Fibroblast of lung (primary cell): ENCODE measurements at regions not wholly inside any gene's neighbourhood (a gene's known extent, or its start where the extent isn't known, plus 50 kb on each side); places are given as distances from the start of the nearest gene placed in this dataset.
A peak's percentile ranks its signal among the peaks of the same experiment; 100 is the strongest.

Experiments used
- DNase-seq, 2 donors: peaks; one replicate each; pipeline versions ENCODE4 v3.0.0 to v3.0.0-alpha.2; 2010; ENCODE audit warnings: low read depth in 2 of 2
- H2AFZ ChIP-seq: 2 replicates; pipeline ENCODE4 v1.5.1; 2012; ENCODE audit warnings: low read length, control low read depth, inconsistent platforms
- H3K27ac ChIP-seq: 2 replicates; pipeline ENCODE4 v1.5.1; 2011; ENCODE audit warnings: low read length, control low read depth; ENCODE audit not compliant: insufficient read depth
- H3K27me3 ChIP-seq: 2 replicates; pipeline ENCODE4 v1.5.1; 2011; ENCODE audit warnings: mild to moderate bottlenecking, low read length; ENCODE audit not compliant: control insufficient read depth, insufficient read depth
- H3K36me3 ChIP-seq: 2 replicates; pipeline ENCODE4 v1.5.1; 2011; ENCODE audit warnings: low read length; ENCODE audit not compliant: control insufficient read depth, insufficient read depth
- H3K4me1 ChIP-seq: 2 replicates; pipeline ENCODE4 v1.5.1; 2011; ENCODE audit warnings: low read length; ENCODE audit not compliant: control insufficient read depth, insufficient read depth; ENCODE audit errors: extremely low read depth
- H3K4me2 ChIP-seq: 2 replicates; pipeline ENCODE4 v1.5.1; 2011; ENCODE audit warnings: low read length, control low read depth; ENCODE audit not compliant: insufficient read depth; ENCODE audit errors: extremely low read depth
- H3K4me3 ChIP-seq, 4 experiments: fragments of 200-600 bp in 1 of 4; sonication (generic) in 1 of 4; replicated peaks in 1 of 4; 2 replicates each; pipeline ENCODE4 v1.5.1; 2011 to 2016; ENCODE audit warnings: low read length in 4 of 4, low read depth in 3 of 4, mild to moderate bottlenecking in 3 of 4, control low read depth in 2 of 4, inconsistent platforms in 1 of 4, mixed read lengths in 1 of 4; ENCODE audit not compliant: insufficient read depth in 1 of 4; ENCODE audit errors: control extremely low read depth in 1 of 4
- H3K79me2 ChIP-seq: 2 replicates; pipeline ENCODE4 v1.5.1; 2012; ENCODE audit warnings: mild to moderate bottlenecking, low read length, inconsistent platforms; ENCODE audit not compliant: control insufficient read depth, insufficient read depth
- H3K9ac ChIP-seq: 2 replicates; pipeline ENCODE4 v1.5.1; 2011; ENCODE audit warnings: mild to moderate bottlenecking, low read length, control low read depth; ENCODE audit not compliant: insufficient read depth
- H3K9me3 ChIP-seq: 2 replicates; pipeline ENCODE4 v1.5.1; 2012; ENCODE audit warnings: low read depth, low read length; ENCODE audit not compliant: control insufficient read depth, insufficient read depth
- H4K20me1 ChIP-seq: 2 replicates; pipeline ENCODE4 v1.5.1; 2011; ENCODE audit warnings: low read length; ENCODE audit not compliant: control insufficient read depth, insufficient read depth; ENCODE audit errors: extremely low read depth
- CTCF ChIP-seq, 2 donors: IDR thresholded peaks in 1 of 2; conservative IDR thresholded peaks in 1 of 2; 1 replicate in 1 of 2; 2 replicates in 1 of 2; pipeline ENCODE4 v1.5.1; 2011 to 2012; ENCODE audit warnings: low read length in 2 of 2, control low read depth in 1 of 2, inconsistent platforms in 1 of 2, low read depth in 1 of 2, mild to moderate bottlenecking in 1 of 2
- EZH2 ChIP-seq: IDR thresholded peaks from 2 replicates; pipeline ENCODE4 v1.5.1; 2012; ENCODE audit warnings: low read length, control low read depth, mild to moderate bottlenecking; ENCODE audit errors: missing control alignments

GRCh38 chr6:28634411-28634760 lies 108.7 kb downstream of the GPX5 start:
- Histone ChIP-seq H2AFZ (peak overlapping the region; percentile 38), H3K79me2 (no peaks in the 10 kb centered on the region), H3K27me3 (peaks cover 8% of the 10 kb centered on the region), H3K9ac (no peak overlapping the region), H4K20me1 (no peaks in the 10 kb centered on the region), H3K4me3 (peak overlapping the region; percentile 16 to 71 (median 37)), H3K36me3 (no peaks in the 10 kb centered on the region), H3K4me1 (peaks cover 3% of the 10 kb centered on the region), H3K27ac (no peak overlapping the region), H3K4me2 (peak overlapping the region; percentile 69), H3K9me3 (no peaks in the 10 kb centered on the region)
- DNase-seq = no peak
- no peak for TF ChIP-seq CTCF (conservative IDR thresholded peaks at IDR 0.05 in 1 of 2, IDR thresholded peaks at IDR 0.05 in 1 of 2; ENCODE audit: low read depth in 1 of 2, low read length in 2 of 2)
- TF ChIP-seq EZH2 = no peak

DNA sequence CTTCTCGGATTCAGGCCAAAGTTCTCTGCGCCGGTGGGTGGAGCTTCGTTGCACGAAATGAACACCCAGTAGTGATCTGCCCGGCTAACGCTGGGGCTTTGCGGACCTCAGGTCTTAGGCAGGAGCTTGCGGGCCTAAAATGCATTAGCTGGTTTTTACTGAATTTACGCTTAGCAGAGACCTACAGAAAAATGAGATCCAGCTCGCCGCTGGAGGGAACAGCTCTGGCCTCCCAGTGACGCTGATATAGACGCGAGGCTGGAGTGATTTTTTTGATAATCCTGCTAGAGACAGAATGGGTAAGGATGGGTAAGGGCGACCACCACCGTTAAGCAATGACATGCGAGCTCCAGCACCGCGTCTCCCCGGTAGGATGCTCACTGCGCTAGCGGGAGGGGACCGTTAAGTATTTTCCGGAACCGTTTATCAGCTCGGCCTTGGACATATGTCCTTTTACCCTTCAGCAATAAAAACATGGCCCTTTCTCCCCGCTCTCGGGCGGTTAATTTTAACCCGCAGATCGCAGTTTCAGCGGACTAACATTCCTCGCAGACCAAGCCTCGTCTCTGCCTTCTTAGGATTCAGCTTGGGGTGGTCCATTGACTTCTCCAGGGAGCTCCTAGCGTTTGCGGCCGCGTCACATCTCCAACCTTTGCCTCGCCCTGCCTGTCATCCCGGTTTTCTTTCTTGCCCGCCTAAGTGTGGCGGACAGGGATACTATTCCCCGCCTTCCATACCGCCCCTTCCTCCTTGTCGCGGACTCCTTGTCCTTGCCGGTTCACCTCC lies 109.3 kb downstream of the GPX5 start:
- peak overlapping the region; percentile 16 to 71 (median 37) for H3K4me3 ChIP-seq
- peaks cover 8% of the 10 kb centered on the region for H3K27me3 ChIP-seq
- no peaks in the 10 kb centered on the region for H4K20me1 ChIP-seq
- H3K4me2 ChIP-seq = peak overlapping the region; percentile 69
- DNase-seq = peak; percentile 13 to 32
- no peaks in the 10 kb centered on the region for H3K36me3 ChIP-seq
- TF ChIP-seq CTCF (conservative IDR thresholded peaks at IDR 0.05 in 1 of 2, IDR thresholded peaks at IDR 0.05 in 1 of 2; ENCODE audit: low read depth in 1 of 2, low read length in 2 of 2) = no peak
- TF ChIP-seq EZH2 = no peak
- peak overlapping the region; percentile 38 for H2AFZ ChIP-seq
- H3K9ac ChIP-seq = no peak overlapping the region
- no peaks in the 10 kb centered on the region for H3K9me3 ChIP-seq
- H3K27ac ChIP-seq = no peak overlapping the region
- peaks cover 3% of the 10 kb centered on the region for H3K4me1 ChIP-seq
- no peaks in the 10 kb centered on the region for H3K79me2 ChIP-seq

- DNase-seq = no peak
- no peaks in the 10 kb centered on the region for H3K36me3 ChIP-seq
- no peaks in the 10 kb centered on the region for H3K79me2 ChIP-seq
- no peaks in the 10 kb centered on the region for H3K9me3 ChIP-seq
- no peak overlapping the region for H3K27ac ChIP-seq
- H2AFZ ChIP-seq = peak overlapping the region; percentile 38
- no peak overlapping the region for H3K9ac ChIP-seq
- TF ChIP-seq EZH2 = no peak
- TF ChIP-seq CTCF (conservative IDR thresholded peaks at IDR 0.05 in 1 of 2, IDR thresholded peaks at IDR 0.05 in 1 of 2; ENCODE audit: low read depth in 1 of 2, low read length in 2 of 2) = no peak
- peaks cover 8% of the 10 kb centered on the region for H3K27me3 ChIP-seq
- no peaks in the 10 kb centered on the region for H4K20me1 ChIP-seq
- H3K4me3 ChIP-seq = peak overlapping the region in 3 of 4 experiments; percentile 19 to 71 (median 55)
- peaks cover 3% of the 10 kb centered on the region for H3K4me1 ChIP-seq
- H3K4me2 ChIP-seq = peak overlapping the region; percentile 69
Observed at GRCh38 chr6:28635547-28636158, 110.0 kb downstream of the GPX5 start.
